ENCODE measurements at regions not wholly inside any gene's neighbourhood (a gene's known extent, or its start where the extent isn't known, plus 50 kb on each side); places are given as distances from the start of the nearest gene placed in this dataset.

GRCh38 chr12:65546528-65546927, 268.0 kb downstream of the MSRB3 start (continued):
- TF ChIP-seq, protein P1, sequence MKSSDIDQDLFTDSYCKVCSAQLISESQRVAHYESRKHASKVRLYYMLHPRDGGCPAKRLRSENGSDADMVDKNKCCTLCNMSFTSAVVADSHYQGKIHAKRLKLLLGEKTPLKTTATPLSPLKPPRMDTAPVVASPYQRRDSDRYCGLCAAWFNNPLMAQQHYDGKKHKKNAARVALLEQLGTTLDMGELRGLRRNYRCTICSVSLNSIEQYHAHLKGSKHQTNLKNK (CRISPR knock-in tag; IDR thresholded peaks at IDR 0.05), result no peak

- no peak overlapping the region for H3K4me3 Mint-ChIP-seq
- peaks cover 18% of the 10 kb centered on the region for H3K36me3 Mint-ChIP-seq
- POLR2A ChIA-PET, result no interaction called here
- DNase-seq (ENCODE audit: low spot score), result peak; percentile 86
- H3K9me3 Mint-ChIP-seq, result peaks cover 17% of the 10 kb centered on the region
- ATAC-seq, result peak; percentile 100
- no peak overlapping the region for H3K27ac Mint-ChIP-seq
- 0 out of 2 replicates have a peak, but pooled peaks cover 4% of the 10 kb centered on the region for H3K4me1 Mint-ChIP-seq
- H3K27me3 Mint-ChIP-seq (ENCODE audit: low read depth), result peaks cover 6% of the 10 kb centered on the region; the same call in 1 of the 2 replicates
- CTCF ChIA-PET, result interaction anchor here (0.6 to 1.2 kb wide), 54 partner anchors 9 to 574 kb away, joined by 3 to 26 read pairs (median 4); partner anchors contain the start of gene LLPH
- TF ChIP-seq, protein P2, sequence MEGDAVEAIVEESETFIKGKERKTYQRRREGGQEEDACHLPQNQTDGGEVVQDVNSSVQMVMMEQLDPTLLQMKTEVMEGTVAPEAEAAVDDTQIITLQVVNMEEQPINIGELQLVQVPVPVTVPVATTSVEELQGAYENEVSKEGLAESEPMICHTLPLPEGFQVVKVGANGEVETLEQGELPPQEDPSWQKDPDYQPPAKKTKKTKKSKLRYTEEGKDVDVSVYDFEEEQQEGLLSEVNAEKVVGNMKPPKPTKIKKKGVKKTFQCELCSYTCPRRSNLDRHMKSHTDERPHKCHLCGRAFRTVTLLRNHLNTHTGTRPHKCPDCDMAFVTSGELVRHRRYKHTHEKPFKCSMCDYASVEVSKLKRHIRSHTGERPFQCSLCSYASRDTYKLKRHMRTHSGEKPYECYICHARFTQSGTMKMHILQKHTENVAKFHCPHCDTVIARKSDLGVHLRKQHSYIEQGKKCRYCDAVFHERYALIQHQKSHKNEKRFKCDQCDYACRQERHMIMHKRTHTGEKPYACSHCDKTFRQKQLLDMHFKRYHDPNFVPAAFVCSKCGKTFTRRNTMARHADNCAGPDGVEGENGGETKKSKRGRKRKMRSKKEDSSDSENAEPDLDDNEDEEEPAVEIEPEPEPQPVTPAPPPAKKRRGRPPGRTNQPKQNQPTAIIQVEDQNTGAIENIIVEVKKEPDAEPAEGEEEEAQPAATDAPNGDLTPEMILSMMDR (IDR thresholded peaks at IDR 0.05), result peak; percentile 77
- no peak for TF ChIP-seq NR2C2 (CRISPR knock-in tag; IDR thresholded peaks at IDR 0.05)
- peak; percentile 25; the same call in 1 of the 2 replicates for TF ChIP-seq MAX (CRISPR knock-in tag; IDR thresholded peaks at IDR 0.05)
- TF ChIP-seq, protein P3, sequence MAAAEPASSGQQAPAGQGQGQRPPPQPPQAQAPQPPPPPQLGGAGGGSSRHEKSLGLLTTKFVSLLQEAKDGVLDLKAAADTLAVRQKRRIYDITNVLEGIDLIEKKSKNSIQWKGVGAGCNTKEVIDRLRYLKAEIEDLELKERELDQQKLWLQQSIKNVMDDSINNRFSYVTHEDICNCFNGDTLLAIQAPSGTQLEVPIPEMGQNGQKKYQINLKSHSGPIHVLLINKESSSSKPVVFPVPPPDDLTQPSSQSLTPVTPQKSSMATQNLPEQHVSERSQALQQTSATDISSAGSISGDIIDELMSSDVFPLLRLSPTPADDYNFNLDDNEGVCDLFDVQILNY (CRISPR knock-in tag; IDR thresholded peaks at IDR 0.05), result no peak
- no peak for TF ChIP-seq SOX15 (CRISPR knock-in tag; IDR thresholded peaks at IDR 0.05)
- peak; percentile 33; the same call in 1 of the 2 replicates for TF ChIP-seq ETV6 (CRISPR knock-in tag; IDR thresholded peaks at IDR 0.05)
Observed at GRCh38 chr12:65556676-65557437, 267.4 kb upstream of the HMGA2 start.

GRCh38 chr12:65557438-65558181, 266.7 kb upstream of the HMGA2 start:
- ChIA-PET CTCF (interaction anchor here (1.1 to 1.2 kb wide), 36 partner anchors 8 to 573 kb away, joined by 3 to 26 read pairs (median 4); partner anchors contain the start of gene LLPH), POLR2A (no interaction called here)
- Mint-ChIP-seq H3K9me3 (peaks cover 17% of the 10 kb centered on the region), H3K4me1 (0 out of 2 replicates have a peak, but pooled peaks cover 4% of the 10 kb centered on the region), H3K27ac (no peak overlapping the region), H3K36me3 (peaks cover 18% of the 10 kb centered on the region), H3K27me3 (ENCODE audit: low read depth) (peaks cover 6% of the 10 kb centered on the region), H3K4me3 (no peak overlapping the region)
- no peak for DNase-seq (ENCODE audit: low spot score)
- no peak for ATAC-seq
- TF ChIP-seq NFATC4 (CRISPR knock-in tag; IDR thresholded peaks at IDR 0.05) (no peak), AR (CRISPR knock-in tag; IDR thresholded peaks at IDR 0.05) (no peak), MAX (CRISPR knock-in tag; IDR thresholded peaks at IDR 0.05) (no peak), NR2C2 (CRISPR knock-in tag; IDR thresholded peaks at IDR 0.05) (no peak), JUN (CRISPR knock-in tag; IDR thresholded peaks at IDR 0.05) (no peak)
- TF ChIP-seq, protein P4, sequence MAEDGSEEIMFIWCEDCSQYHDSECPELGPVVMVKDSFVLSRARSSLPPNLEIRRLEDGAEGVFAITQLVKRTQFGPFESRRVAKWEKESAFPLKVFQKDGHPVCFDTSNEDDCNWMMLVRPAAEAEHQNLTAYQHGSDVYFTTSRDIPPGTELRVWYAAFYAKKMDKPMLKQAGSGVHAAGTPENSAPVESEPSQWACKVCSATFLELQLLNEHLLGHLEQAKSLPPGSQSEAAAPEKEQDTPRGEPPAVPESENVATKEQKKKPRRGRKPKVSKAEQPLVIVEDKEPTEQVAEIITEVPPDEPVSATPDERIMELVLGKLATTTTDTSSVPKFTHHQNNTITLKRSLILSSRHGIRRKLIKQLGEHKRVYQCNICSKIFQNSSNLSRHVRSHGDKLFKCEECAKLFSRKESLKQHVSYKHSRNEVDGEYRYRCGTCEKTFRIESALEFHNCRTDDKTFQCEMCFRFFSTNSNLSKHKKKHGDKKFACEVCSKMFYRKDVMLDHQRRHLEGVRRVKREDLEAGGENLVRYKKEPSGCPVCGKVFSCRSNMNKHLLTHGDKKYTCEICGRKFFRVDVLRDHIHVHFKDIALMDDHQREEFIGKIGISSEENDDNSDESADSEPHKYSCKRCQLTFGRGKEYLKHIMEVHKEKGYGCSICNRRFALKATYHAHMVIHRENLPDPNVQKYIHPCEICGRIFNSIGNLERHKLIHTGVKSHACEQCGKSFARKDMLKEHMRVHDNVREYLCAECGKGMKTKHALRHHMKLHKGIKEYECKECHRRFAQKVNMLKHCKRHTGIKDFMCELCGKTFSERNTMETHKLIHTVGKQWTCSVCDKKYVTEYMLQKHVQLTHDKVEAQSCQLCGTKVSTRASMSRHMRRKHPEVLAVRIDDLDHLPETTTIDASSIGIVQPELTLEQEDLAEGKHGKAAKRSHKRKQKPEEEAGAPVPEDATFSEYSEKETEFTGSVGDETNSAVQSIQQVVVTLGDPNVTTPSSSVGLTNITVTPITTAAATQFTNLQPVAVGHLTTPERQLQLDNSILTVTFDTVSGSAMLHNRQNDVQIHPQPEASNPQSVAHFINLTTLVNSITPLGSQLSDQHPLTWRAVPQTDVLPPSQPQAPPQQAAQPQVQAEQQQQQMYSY (CRISPR knock-in tag; IDR thresholded peaks at IDR 0.05), result no peak
